Left renal cortex interstitium (tissue), 4 donors: ENCODE measurements at regions not wholly inside any gene's neighbourhood (a gene's known extent, or its start where the extent isn't known, plus 50 kb on each side); places are given as distances from the start of the nearest gene placed in this dataset.
"Not testable (repeated sequence)": the region's sequence is repeated elsewhere in the genome, so short reads cannot be mapped to it uniquely, and the experiment has no call there.

ENCODE experiments used
- DNase-seq, 4 donors: peaks; one replicate each; pipeline ENCODE4 v3.0.0-alpha.2; 2013; ENCODE audit warnings: low read depth in 4 of 4, low spot score in 2 of 4, missing footprints in 1 of 4

DNA sequence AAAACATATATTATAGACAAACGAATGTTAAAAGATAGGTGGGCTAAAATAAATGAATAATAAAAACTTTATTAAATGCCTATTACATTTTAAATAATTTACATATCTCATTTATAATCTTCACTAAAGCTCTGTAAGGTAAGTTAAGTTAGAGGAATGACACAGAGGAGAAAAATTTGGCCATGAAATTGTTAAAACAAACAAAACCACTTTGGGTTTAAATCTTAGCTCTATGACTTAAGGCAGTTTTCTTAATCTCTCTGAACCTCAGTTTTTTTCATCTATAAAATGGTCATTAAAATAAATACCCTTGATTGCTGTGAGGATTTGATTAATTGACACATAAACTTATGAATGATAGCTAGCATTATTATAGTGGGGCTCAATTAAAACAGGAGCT lies 404.8 kb upstream of the ATP11B start:
- no peak for DNase-seq

GRCh38 chr3:182389071-182389815 lies 404.1 kb upstream of the ATP11B start:
- DNase-seq: no peak

- no peak for DNase-seq
Observed at GRCh38 chr3:182390421-182390820, 402.9 kb upstream of the ATP11B start.

DNA sequence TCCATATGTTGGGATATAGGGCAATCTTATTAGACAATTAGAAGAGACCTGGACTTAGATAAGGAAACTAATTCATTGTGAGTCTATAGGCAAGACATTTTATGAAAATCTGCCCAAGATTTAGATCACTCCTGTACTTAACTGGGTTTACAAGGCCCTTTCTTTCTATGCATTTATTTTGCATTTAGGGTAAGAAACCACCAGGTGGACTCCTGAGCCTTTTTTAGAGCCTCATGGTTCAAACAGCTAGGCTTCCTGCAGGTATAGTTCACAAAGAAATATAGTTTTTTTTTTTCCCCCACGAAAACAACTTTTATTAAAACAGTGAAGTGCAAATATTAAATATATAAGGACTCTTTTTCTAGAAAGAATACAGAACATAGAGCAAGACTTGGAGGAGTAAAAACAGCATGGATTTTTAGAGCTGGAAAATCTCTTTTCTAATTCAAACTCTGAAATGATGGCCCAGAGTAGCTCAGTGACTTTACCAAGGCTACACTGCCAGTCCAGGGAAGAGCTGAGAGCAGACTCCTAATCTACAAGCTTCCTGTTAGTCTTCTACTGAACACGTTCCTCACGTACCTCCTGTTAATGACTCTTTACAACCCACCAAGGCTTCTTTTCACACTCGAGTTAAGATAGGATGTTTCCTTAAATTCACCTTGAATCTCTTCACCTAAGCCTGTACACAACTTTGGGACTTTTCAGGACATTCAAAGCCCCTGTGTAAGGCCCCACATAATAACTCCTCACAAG lies 400.9 kb upstream of the ATP11B start:
- DNase-seq: no peak

- no peak for DNase-seq
Observed at GRCh38 chr3:182393151-182393550, 400.2 kb upstream of the ATP11B start.

GRCh38 chr3:182393830-182394367 lies 399.4 kb upstream of the ATP11B start:
- no peak for DNase-seq

GRCh38 chr3:182397164-182397563 lies 396.1 kb upstream of the ATP11B start:
- no peak for DNase-seq

- no peak for DNase-seq
Observed at GRCh38 chr3:182399978-182400737, 393.1 kb upstream of the ATP11B start.

GRCh38 chr3:182400838-182401237 lies 392.5 kb upstream of the ATP11B start:
- no peak for DNase-seq

DNA sequence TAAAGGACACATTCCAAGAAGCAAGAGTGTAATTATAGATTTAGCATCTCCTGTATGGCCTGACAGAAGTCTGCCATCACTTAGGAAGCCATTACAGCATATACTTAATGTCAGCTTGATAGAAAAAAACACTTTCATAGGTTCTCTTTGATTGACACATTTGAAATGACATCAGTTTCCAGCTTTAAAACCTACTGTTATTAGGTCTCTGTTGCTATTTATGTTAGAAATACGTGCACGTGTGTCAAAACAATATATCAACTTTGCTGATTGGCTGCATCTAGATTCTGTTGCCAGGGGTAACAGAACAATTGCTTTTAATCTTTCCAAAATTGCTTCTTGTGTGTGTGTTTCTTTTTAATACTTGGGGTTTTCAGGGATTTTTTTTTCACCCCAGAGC lies 389.3 kb upstream of the ATP11B start:
- no peak for DNase-seq

DNA sequence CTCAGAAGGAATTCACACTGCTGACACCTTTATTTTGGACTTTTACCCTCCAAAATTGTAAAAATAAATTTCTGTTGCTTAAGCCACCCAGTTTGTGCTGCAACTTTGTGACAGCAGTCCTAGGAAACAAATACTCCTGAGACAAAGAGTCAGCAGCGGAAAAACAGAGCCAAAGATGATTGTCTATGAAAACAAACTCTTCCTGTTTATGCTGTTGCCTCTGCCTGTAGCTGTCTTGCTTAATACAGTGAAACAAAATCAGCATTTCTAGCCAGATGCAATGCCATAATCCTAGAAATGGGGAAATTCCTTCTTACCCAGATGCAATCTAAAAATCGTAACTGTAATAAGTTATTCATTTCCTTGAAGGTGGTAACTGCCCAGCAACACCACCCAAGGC lies 387.5 kb upstream of the ATP11B start:
- DNase-seq: no peak

DNA sequence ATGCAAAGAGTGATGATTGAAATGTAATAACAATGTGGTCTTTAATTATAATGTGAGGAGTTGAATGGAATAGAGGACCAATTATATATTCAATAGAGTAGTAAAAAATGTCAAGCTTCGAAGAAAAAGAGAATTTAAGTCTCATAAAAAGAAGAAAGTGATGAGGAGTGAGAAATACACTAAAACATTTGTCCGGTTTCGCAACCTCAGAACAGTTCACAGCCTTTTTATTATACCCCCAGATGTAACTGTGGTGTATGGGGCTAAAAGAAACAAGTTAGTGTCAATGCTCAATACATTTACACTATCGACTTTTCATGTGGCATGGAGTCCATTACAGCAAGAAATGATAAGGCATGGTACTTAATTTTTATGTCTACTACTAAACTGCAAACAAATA lies 386.5 kb upstream of the ATP11B start:
- no peak for DNase-seq

GRCh38 chr3:182410051-182410450 lies 383.3 kb upstream of the ATP11B start:
- DNase-seq: no peak

DNA sequence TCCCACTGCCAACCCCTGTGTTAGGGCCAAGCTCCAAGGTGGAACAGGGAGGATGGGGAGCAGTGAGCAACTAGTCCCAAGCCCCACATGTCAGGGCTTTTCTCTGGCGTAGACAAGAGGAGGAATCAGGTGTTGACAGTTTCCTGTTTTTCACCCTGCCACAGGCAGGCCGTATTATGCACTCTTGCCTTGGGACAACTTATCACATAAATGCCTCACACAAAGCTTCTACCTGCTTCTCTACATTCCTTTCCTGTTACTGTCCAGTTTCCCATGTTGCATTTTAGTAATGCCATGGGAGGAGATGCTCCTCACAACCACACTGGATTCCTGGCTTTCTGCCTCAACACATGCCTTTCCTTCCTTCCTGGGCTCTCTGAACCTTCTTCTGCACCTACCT lies 381.2 kb upstream of the ATP11B start:
- DNase-seq: no peak

DNA sequence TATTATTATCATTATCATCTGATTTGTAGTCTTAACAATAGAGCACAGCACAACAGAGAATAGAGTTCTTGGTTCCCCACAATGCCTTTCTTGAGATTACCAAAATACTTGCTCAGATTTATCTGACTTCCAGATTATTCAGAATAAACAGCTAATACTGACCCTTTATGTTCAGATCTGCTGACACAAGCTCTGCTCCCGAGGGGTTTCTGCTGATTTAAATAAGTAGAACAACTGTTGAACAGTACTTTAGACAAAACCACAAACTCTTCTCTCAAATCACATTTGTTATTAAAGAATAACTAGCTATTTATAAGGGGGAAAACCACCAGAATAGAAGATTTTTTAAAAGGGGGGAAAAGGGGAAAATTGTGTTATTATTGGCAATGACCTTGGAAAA lies 380.2 kb upstream of the ATP11B start:
- no peak for DNase-seq

- no peak for DNase-seq
Observed at GRCh38 chr3:182413682-182414081, 379.6 kb upstream of the ATP11B start.

- peak in 1 of 4 donors; percentile 3 for DNase-seq
Observed at GRCh38 chr3:182414586-182414985, 378.7 kb upstream of the ATP11B start.

DNA sequence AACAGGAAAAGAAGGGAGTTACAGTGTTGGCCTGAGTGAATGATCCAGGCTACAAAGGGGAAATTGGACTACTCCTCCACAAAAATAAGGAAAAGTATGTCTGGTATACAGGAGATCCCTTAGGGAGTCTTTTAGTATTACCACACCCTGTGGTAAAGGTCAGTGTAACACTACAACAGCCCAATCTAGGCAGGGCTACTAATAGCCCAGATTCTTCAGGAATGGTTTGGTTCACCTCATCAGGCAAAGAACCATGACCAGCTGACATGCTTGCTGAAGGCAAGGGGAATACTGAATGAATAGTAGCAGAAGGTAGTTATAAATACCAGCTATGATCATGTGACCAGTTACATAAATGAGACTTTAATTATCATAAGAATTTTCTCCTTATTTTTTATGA lies 372.6 kb upstream of the ATP11B start:
- no peak for DNase-seq

DNA sequence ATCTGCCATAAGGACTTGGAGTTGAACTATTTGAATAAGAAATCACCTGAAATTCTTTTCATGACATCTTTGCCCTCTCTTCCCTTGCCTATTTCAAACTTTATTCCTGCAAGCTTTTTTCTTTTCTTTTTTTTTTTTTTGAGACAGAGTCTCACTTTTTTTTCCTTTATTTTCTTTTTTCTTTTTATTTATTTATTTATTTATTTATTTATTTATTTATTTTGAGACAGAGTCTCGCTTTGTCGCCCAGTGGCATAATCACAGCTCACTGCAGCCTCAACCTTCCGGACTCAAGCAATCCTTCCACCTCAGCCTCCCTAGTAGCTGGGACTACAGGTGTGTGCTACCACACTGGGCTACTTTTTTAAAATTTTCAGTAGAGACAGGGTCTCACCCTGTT lies 369.3 kb upstream of the ATP11B start:
- DNase-seq: no peak

DNA sequence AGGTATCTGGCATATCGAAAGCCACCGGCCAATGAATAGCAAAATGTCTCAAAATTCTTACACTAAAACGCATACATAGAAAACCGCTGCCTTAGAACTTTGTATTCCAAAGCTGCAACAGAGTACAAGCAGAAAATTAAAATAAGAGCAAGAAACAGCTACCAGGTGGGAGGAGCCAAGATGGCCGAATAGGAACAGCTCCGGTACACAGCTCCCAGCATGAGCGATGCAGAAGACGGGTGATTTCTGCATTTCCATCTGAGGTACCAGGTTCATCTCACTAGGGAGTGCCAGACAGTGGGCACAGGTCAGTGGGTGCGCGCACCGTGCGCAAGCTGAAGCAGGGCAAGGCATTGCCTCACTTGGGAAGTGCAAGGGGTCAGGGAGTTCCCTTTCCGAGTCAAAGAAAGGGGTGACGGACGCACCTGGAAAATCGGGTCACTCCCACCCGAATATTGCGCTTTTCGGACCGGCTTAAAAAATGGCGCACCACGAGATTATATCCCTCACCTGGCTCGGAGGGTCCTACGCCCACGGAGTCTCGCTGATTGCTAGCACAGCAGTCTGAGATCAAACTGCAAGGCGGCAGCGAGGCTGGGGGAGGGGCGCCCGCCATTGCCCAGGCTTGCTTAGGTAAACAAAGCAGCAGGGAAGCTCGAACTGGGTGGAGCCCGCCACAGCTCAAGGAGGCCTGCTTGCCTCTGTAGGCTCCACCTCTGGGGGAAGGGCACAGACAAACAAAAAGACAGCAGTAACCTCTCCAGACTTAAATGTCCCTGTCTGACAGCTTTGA lies 367.2 kb upstream of the ATP11B start:
- DNase-seq: not testable (repeated sequence)
